ENCODE measurements at regions not wholly inside any gene's neighbourhood (a gene's known extent, or its start where the extent isn't known, plus 50 kb on each side); places are given as distances from the start of the nearest gene placed in this dataset.

GRCh38 chr2:143901185-143901842, 618.6 kb downstream of the ZEB2 start:
- DNase-seq: no peak

DNA sequence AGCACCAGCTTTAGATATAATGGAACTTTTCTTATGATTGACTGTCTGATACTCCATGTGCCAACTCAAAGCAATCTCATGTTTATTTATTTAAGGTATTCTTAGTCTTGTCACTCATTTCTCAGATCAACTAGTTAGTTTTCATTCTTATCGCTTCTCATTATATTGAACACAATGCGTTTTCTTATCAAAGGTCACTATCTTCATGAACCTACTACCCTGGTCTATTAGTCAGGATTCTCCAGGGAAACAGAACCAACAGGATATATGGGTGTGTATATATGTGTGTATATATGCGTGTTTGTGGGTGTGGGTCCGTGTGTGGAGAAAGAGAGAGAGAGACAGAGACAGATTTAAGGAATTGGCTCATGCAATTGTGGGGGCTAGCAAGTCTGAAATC, 619.9 kb downstream of the ZEB2 start:
- no peak for DNase-seq

- DNase-seq: no peak
Measured at GRCh38 chr2:143893371-143893770, 626.5 kb downstream of the ZEB2 start.

- no peak for DNase-seq
Measured at GRCh38 chr2:143891879-143892308, 628.0 kb downstream of the ZEB2 start.

- no peak for DNase-seq
Measured at GRCh38 chr2:143890798-143891197, 629.1 kb downstream of the ZEB2 start.

- DNase-seq: no peak
Measured at GRCh38 chr2:143889216-143889615, 630.7 kb downstream of the ZEB2 start.

DNA sequence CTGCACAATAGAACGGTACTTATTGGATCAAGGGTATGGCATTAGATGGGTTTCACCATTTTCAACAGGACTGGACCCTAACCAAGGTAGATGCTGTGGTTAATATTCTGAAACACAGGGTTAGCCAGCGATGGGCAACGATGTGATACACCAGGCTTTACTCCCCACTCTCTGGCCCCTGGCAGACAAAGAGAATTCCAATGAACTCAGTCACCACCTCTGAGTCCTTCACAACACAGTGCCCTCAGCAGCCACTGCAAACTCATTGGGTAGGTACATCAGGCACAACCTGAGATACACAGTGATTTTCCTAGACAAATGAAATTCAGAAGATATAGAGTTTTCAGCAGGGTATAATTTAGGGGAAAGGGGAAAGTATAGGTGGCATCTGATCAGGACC, 634.5 kb downstream of the ZEB2 start:
- no peak for DNase-seq

DNA sequence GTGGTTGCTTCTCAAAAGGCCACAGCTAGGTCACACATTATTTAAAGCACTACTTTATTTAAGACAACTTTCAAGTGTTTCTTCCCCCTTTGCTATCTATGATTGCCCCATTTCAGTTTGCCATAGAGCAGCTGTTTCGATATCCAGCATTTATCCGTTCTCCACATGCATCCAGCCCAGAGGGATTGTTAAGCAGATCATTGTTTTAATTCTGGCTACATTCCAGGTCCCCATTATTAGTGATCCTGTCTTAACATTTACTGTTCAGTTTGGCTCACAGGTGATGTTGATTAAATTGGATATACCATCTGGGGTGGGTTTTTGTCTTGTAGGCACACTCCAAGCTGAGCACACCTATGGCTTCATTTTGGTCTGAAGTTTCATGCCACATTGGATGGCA, 638.7 kb downstream of the ZEB2 start:
- no peak for DNase-seq

DNA sequence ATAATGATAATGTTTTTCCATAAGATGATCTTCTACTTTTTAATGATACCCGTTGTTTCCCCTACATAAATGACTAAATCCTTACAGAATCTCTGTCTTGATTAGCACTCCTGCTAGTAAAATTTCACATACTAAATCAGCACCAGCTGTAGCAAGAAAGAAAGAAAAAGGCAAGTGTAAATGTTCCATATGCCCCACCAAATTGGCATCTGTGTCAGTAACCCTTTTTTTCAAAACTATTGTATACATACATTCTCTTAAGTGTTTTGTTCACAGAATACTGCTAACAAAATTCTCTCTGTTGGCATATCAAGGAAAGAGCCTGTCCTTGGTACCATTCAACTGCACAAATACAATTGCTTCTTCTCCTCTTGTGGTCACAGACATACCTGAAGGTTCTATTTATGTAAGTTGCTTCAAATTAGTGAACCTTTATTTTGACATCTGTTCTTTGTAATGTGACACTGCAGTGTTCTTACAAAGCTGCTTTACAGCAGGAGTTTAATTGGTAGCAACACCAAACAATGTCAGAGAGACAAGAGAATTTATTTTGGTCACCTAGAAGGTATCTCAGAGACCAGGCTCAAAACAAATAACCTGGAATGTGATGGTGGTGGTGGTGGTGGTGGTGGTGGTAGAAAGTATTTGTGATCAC, 641.9 kb downstream of the ZEB2 start:
- no peak for DNase-seq

DNA sequence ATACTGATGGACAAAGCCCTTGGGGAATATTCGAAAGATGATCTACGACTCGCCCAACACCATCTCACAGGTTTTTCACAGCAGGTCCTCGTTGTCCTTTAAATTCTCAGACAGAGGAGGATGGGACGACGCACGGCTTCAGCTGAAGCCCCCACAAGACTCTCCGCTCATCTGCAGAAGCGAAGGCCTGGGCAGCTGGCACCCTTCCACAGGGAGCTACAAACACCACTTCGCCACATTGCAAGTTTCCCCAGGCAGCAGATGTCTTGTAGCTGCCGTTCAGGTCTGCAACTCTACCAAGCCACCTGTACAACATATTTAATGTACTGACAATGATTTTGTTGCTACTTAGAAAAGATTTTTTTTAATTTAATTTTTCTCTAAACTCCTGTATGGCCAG, 642.9 kb downstream of the ZEB2 start:
- DNase-seq: no peak

DNA sequence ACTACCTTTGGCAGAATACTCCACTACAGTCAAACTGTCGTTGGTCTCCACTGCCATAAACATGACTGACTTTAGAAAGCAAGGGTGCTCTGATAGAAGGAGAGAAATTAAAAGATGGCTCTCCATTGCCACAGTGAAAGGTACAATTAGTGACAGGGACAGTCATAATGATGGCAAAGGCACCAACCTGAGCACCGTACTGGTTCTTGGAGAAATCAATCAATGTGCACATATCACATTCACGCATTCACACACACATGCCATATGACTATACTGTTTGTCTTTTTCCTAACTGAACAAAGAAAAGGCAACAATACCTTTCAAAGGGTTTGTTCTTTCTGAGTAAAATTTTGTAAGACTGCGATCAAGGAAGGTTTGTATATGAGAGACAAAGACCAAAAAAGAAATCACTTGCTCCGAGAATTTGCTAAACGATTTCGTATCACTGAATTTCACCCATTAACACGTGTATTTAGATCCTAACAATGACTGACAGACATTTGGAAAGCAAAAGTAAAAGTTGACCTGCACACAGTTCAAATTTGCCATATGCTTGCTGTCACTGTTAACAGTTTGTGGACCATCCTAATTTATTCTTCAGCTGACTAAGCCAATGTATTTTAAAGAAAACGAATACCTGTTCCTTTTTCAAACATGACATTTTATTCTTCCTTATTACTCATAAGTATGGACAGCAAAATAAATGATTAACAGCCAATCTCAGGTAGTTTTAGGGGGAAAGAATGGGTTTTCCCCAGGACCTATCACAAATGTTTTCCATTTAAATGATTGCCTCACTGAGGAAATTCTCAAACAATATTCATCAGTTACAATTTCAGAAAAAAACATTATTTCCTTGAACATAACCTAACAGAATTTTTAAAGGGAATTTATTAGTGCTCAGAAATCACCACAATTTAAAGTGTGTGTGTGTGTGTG, 644.4 kb downstream of the ZEB2 start:
- no peak for DNase-seq

DNA sequence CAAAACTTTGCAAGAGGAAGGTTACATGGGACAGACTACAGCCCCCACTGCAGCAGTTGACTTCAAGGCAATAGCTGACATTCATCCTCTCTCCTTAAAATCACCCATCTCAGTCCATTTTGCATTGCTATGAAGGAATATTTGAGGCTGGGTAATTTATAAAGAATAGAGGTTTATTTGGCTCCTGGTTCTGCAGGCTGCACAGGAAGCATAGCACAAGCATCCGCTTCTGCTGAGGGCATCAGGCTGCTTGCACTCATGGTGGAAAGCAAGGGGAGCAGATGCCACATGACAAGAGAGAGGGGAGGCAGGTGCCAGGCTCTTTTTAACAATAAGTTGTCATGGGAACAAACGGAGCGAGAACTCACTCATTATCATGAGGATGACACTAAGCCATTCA, 646.0 kb downstream of the ZEB2 start:
- no peak for DNase-seq

GRCh38 chr2:143870696-143871095, 649.2 kb downstream of the ZEB2 start:
- DNase-seq: no peak

DNA sequence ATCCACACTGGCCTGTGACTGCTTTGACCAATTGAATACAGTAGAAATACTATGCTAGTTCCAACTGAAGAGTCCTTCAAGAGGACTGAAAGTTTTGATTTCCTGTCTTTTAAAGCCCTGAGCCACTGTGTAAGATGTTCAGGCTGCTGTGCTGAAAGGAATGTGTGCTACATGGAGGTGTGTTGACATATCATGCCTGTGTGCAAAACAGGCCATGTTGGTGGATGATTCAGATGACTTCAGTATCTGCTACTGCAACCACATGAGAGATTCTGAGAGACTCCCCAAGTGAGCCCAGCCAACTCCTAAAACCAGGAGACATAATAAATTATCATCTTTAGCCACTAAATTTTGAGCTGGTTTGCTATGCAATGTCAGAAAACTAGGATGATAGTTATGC, 662.9 kb downstream of the ZEB2 start:
- no peak for DNase-seq

GRCh38 chr2:143852759-143853158, 667.2 kb downstream of the ZEB2 start:
- DNase-seq: no peak

GRCh38 chr2:143850084-143850483, 669.8 kb downstream of the ZEB2 start:
- DNase-seq: no peak

DNA sequence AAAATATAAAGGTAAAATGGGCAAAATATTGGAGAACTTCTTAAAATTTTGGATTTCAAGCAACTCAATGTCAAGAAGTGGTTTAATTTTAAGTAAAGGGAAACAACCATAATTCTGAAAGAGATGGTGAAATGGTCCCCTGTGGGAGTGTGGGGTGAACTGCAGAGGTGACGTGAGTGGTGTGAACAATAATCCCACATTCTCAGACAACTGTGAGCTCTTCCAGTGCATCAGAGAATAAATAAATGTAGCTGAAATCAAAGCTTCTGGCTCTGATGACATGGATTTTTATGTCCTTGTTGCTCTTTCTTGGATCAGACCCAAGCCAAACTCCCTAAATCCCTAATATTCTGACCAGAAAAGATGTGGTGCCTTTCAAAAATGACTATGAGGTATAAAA, 672.7 kb downstream of the ZEB2 start:
- no peak for DNase-seq

DNA sequence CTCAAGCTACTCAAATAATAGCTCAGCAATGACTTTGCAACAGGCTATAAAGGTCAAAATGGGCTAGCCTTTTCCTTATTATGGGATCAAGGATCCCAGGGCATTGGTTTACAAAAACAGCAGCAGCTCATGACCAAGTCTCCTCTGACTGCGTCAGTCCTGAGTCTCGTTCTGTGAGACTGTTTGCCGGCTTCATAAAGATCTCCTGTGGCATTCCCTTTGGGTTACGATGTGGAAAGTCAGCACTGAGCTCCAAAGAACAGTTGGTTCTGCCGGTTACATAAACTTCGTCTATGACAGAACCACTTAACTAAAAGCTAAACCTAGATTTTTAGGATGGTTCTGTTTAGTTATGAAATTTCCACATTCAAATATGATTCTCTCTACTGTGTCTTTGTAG, 674.9 kb downstream of the ZEB2 start:
- DNase-seq: no peak

- DNase-seq: no peak
Measured at GRCh38 chr2:143843686-143844085, 676.2 kb downstream of the ZEB2 start.

GRCh38 chr2:143842836-143843235, 677.1 kb downstream of the ZEB2 start:
- no peak for DNase-seq

DNA sequence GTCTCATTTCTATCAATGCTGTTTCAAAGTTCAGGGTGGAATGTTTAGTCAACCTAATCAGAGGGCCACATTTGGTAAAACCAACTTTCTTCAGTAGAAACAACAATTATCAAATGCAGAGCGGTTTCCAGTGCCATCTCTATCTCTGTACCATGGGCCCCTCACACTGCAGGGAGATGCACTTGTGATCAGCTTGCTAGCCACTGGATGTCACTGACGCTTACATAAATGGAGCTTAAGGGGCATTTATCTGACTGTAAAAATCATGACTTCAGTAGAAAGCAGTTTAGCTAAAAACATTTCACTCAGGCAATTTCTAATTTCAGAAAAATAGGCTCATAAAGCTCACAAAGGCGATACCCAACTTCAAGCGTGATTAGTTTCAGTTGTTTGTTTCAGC, 678.0 kb downstream of the ZEB2 start:
- no peak for DNase-seq

- DNase-seq: no peak
Measured at GRCh38 chr2:143840601-143841000, 679.3 kb downstream of the ZEB2 start.

DNA sequence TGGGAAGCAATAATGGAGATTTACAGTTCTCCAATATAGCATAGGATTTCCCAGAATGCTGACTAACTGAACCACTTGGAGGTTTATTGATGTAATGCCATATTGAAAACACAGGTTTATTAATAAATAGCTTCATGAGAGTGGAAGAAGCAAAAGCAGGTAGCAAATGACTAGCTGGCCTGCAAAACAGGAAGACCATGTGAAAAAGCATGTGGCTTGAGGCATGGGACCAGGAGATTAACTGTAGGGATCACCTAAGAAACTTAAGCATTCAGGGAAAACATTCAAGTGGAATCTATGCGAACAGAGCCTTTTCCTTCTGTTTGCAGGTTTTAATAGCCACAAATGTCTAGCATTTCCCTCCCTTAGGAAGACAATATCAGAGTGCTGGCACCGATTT, 679.7 kb downstream of the ZEB2 start:
- no peak for DNase-seq

DNA sequence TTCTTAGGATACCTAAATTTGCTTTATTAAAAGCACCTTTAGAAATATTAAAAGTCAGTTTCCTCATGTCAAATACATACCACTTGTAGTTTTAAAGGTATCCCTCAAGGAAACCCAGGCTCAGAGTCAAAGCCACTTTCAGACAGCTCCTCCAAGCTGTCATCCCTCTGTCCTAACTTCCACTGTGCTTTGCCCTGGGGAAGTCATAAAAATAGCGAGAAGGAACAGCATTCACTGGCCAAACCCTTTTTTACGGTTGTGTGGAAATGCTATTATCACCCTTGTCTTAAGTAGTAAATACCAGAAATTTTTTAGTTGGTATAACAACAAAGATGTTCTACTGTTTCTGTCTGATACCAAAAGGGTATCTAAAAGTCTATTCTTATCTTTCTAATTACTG, 680.5 kb downstream of the ZEB2 start:
- DNase-seq: no peak

Measured in activated T-cell treated with anti-CD3 and anti-CD28 coated beads for 4 hours (primary cell).